ENCODE measurements at regions not wholly inside any gene's neighbourhood (a gene's known extent, or its start where the extent isn't known, plus 50 kb on each side); places are given as distances from the start of the nearest gene placed in this dataset.

DNA sequence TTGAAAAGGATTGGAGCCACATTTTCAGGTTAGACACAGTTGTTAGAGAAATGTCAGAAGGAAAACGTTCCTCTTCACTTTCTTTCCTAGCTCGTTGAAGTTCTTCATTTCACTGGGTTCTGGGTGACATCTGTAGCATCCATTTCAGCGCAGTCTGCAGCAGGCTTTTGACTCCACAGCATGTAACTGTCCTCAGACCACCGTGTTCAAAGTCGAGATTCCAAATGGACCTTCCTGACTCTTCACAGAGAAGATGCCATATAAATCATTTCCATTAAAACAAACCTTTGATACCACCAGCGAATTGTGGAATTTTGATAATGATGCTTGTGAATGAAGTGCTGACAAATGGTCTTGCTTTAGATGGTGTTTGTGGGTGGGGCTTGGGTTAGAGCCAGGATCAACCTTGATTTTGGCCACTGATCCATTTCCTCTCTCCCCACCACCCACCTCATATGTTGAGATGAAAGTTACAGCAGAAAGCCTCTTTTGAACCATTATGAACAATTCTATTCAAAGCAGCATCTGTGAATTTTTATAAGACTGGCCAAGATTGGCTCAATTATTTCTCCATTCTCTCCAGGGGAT lies 185.3 kb upstream of the PREP start:
- intact Hi-C loops (cut with DNase I) = no loop called here

GRCh38 chr6:105587349-105588122 lies 184.7 kb upstream of the PREP start:
- peaks cover 2% of the 10 kb centered on the region for H3K9me3 ChIP-seq (ENCODE audit: control insufficient read depth, low read length)
- ATAC-seq (ENCODE audit: low FRiP score) (no peak), DNase-seq (no peak)
- WGBS, 2 donors = 88% methylated on average over 23 of the region's 23 CpGs
- H3K36me3 ChIP-seq (ENCODE audit: control insufficient read depth in 1 of 2, insufficient read depth in 2 of 2, low read length in 1 of 2) = no peaks in the 10 kb centered on the region
- no peaks in the 10 kb centered on the region for H3K4me1 ChIP-seq (ENCODE audit: control insufficient read depth in 1 of 2, insufficient read depth in 2 of 2, low read length in 2 of 2)
- H3K27ac ChIP-seq (ENCODE audit: low read depth in 1 of 2, low read length in 2 of 2) = no peak overlapping the region
- no peaks in the 10 kb centered on the region for H3K27me3 ChIP-seq (ENCODE audit: control insufficient read depth in 1 of 2, insufficient read depth in 2 of 2, low read length in 1 of 2)
- intact Hi-C loops (cut with DNase I) = no loop called here
- no peak overlapping the region for H3K4me3 ChIP-seq (ENCODE audit: low read length in 2 of 2)

More for the DNA sequence above, 185.3 kb upstream of the PREP start:
- Histone ChIP-seq H3K9me3 (ENCODE audit: control insufficient read depth, low read length) (peaks cover 2% of the 10 kb centered on the region), H3K27ac (ENCODE audit: low read depth in 1 of 2, low read length in 2 of 2) (no peak overlapping the region), H3K4me3 (ENCODE audit: low read length in 2 of 2) (no peak overlapping the region), H3K27me3 (ENCODE audit: control insufficient read depth in 1 of 2, insufficient read depth in 2 of 2, low read length in 1 of 2) (no peaks in the 10 kb centered on the region), H3K36me3 (ENCODE audit: control insufficient read depth in 1 of 2, insufficient read depth in 2 of 2, low read length in 1 of 2) (no peaks in the 10 kb centered on the region), H3K4me1 (ENCODE audit: control insufficient read depth in 1 of 2, insufficient read depth in 2 of 2, low read length in 2 of 2) (no peaks in the 10 kb centered on the region)
- DNase-seq (no peak), ATAC-seq (ENCODE audit: low FRiP score) (no peak)
- WGBS, 2 donors = 50 to 68% methylated on average over 6 of the region's 6 CpGs

- DNase-seq (no peak), ATAC-seq (ENCODE audit: low FRiP score) (no peak)
- H3K4me3 ChIP-seq (ENCODE audit: low read length in 2 of 2) = no peak overlapping the region
- WGBS, 2 donors = 24 to 27% methylated on average over 1 of the region's 1 CpG
- no peaks in the 10 kb centered on the region for H3K27me3 ChIP-seq (ENCODE audit: control insufficient read depth in 1 of 2, insufficient read depth in 2 of 2, low read length in 1 of 2)
- intact Hi-C loops (cut with DNase I) = no loop called here
- H3K36me3 ChIP-seq (ENCODE audit: control insufficient read depth in 1 of 2, insufficient read depth in 2 of 2, low read length in 1 of 2) = no peaks in the 10 kb centered on the region
- H3K27ac ChIP-seq (ENCODE audit: low read depth in 1 of 2, low read length in 2 of 2) = no peak overlapping the region
- no peaks in the 10 kb centered on the region for H3K9me3 ChIP-seq (ENCODE audit: control insufficient read depth, low read length)
- H3K4me1 ChIP-seq (ENCODE audit: control insufficient read depth in 1 of 2, insufficient read depth in 2 of 2, low read length in 2 of 2) = no peaks in the 10 kb centered on the region
Observed at GRCh38 chr6:105578179-105578707, 175.4 kb upstream of the PREP start.

DNA sequence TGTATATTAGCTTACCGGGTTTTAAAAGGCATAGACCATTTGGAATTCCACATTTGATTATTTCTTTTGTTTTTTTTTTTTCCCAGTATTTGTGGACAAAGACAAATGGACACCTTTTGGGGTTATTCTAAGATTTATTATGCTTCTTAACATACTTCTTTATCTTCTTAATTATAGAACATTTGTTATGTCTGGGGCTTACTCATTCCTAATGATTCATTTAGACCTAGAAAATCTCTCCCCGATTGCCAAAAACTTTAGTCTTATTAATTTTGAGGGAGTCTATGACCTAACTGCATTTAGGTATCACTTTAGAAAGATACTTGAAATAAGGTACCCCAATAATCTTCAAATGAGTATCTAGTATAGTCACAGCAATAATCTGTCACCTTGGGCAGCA lies 170.7 kb upstream of the PREP start:
- H3K27ac ChIP-seq (ENCODE audit: low read depth in 1 of 2, low read length in 2 of 2) = no peak overlapping the region

DNA sequence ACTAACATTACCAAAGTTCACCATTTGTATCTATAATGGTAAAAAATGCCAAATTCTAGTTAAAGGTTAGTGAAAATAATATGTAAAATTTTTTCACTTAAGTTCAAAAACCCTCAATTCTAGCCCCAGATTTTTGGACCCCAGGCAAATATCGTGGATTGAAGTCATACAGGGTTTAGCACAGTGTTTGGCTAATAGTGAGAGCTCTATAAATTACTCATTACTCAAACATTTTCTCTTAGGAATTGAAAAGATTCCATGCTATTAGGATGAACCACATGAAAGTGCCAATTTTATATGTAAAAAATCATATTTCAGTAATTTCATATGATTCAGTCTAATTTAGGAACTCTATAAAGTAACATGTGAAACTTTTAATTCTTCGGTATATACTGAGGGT lies 170.3 kb upstream of the PREP start:
- Histone ChIP-seq H3K4me3 (ENCODE audit: low read length in 2 of 2) (no peak overlapping the region), H3K27ac (ENCODE audit: low read depth in 1 of 2, low read length in 2 of 2) (no peak overlapping the region), H3K27me3 (ENCODE audit: control insufficient read depth in 1 of 2, insufficient read depth in 2 of 2, low read length in 1 of 2) (peaks cover 0 to 2% of the 10 kb centered on the region in 2 donors), H3K36me3 (ENCODE audit: control insufficient read depth in 1 of 2, insufficient read depth in 2 of 2, low read length in 1 of 2) (no peaks in the 10 kb centered on the region), H3K9me3 (ENCODE audit: control insufficient read depth, low read length) (no peaks in the 10 kb centered on the region), H3K4me1 (ENCODE audit: control insufficient read depth in 1 of 2, insufficient read depth in 2 of 2, low read length in 2 of 2) (no peaks in the 10 kb centered on the region)
- DNase-seq = no peak
- intact Hi-C loops (cut with DNase I) = no loop called here
- ATAC-seq (ENCODE audit: low FRiP score) = no peak
- 66 to 71% methylated on average over 2 of the region's 2 CpGs for WGBS, 2 donors

More for the DNA sequence above, 170.7 kb upstream of the PREP start:
- DNase-seq (no peak), ATAC-seq (ENCODE audit: low FRiP score) (no peak)
- intact Hi-C loops (cut with DNase I) = no loop called here
- H3K9me3 ChIP-seq (ENCODE audit: control insufficient read depth, low read length) = no peaks in the 10 kb centered on the region
- H3K4me3 ChIP-seq (ENCODE audit: low read length in 2 of 2) = no peak overlapping the region
- WGBS, 2 donors = 67 to 72% methylated on average over 2 of the region's 2 CpGs
- H3K4me1 ChIP-seq (ENCODE audit: control insufficient read depth in 1 of 2, insufficient read depth in 2 of 2, low read length in 2 of 2) = no peaks in the 10 kb centered on the region
- H3K27me3 ChIP-seq (ENCODE audit: control insufficient read depth in 1 of 2, insufficient read depth in 2 of 2, low read length in 1 of 2) = peaks cover 0 to 2% of the 10 kb centered on the region in 2 donors
- H3K36me3 ChIP-seq (ENCODE audit: control insufficient read depth in 1 of 2, insufficient read depth in 2 of 2, low read length in 1 of 2) = no peaks in the 10 kb centered on the region

DNA sequence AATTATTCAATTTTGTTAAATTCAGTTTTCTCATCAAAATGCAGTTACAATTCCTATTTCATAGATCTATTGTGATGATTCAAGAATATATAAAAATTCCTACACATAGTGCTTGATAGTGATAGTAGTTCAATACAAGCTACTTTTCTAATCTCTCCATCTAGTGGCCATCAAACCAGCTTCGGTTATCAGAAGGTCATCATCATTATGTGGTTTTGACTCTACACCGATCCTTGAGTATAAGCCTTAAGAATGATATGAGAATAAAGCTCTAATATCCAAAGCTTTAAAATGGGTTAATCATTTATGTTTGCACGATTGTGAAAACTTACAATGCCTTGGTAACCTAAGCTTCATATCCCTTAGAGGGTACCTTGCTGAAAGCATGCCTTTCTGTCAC lies 167.5 kb upstream of the PREP start:
- Histone ChIP-seq H3K4me1 (ENCODE audit: control insufficient read depth in 1 of 2, insufficient read depth in 2 of 2, low read length in 2 of 2) (no peaks in the 10 kb centered on the region), H3K36me3 (ENCODE audit: control insufficient read depth in 1 of 2, insufficient read depth in 2 of 2, low read length in 1 of 2) (no peaks in the 10 kb centered on the region), H3K27me3 (ENCODE audit: control insufficient read depth in 1 of 2, insufficient read depth in 2 of 2, low read length in 1 of 2) (peaks cover 0 to 2% of the 10 kb centered on the region in 2 donors), H3K4me3 (ENCODE audit: low read length in 2 of 2) (no peak overlapping the region), H3K27ac (ENCODE audit: low read depth in 1 of 2, low read length in 2 of 2) (no peak overlapping the region), H3K9me3 (ENCODE audit: control insufficient read depth, low read length) (no peaks in the 10 kb centered on the region)
- WGBS, 2 donors = 92 to 94% methylated on average over 3 of the region's 3 CpGs
- ATAC-seq (ENCODE audit: low FRiP score) (no peak), DNase-seq (no peak)
- intact Hi-C loops (cut with DNase I) = no loop called here

DNA sequence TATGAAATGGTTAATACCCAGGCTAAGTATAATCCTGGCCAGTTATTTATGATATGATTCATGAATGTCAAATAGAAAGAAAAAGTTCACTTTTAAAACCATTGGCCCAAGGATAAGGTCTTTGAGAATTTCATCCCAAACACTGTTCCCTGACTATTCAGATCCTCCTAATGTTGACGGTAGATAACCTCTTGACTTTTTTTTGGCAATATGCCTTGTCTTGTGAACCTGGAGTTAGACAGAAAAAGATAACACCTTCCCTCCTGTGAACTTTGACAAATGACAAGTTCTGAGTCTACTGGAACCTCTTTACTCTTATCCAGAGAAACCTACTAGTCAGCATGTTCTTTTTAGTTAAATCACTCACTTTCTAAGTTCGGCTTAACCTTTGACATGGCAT lies 166.8 kb upstream of the PREP start:
- Histone ChIP-seq H3K4me1 (ENCODE audit: control insufficient read depth in 1 of 2, insufficient read depth in 2 of 2, low read length in 2 of 2) (no peaks in the 10 kb centered on the region), H3K27me3 (ENCODE audit: control insufficient read depth in 1 of 2, insufficient read depth in 2 of 2, low read length in 1 of 2) (peaks cover 0 to 2% of the 10 kb centered on the region in 2 donors), H3K27ac (ENCODE audit: low read depth in 1 of 2, low read length in 2 of 2) (no peak overlapping the region), H3K4me3 (ENCODE audit: low read length in 2 of 2) (no peak overlapping the region), H3K9me3 (ENCODE audit: control insufficient read depth, low read length) (no peaks in the 10 kb centered on the region), H3K36me3 (ENCODE audit: control insufficient read depth in 1 of 2, insufficient read depth in 2 of 2, low read length in 1 of 2) (no peaks in the 10 kb centered on the region)
- DNase-seq (no peak), ATAC-seq (ENCODE audit: low FRiP score) (no peak)
- intact Hi-C loops (cut with DNase I) = no loop called here
- 65 to 67% methylated on average over 2 of the region's 2 CpGs for WGBS, 2 donors

DNA sequence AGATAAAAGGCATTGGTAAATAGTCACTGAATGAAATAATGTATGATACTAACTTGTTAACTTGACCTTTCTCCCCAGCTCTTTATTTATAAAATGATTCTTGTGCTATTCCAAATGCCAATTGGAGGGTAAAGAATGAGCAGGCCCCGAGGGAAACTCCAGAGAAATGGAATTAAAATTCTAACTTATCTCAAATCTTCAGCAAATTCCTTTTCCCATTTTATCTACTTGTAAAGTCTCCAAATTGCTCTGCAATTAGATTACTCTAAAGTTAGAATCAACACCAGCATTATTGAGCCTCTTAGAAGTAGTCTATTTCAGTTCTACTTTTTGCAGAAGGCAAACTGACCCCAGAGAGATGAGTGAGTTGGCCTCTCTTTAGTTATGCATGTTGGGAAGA lies 165.9 kb upstream of the PREP start:
- WGBS, 2 donors = 8 to 20% methylated on average over 1 of the region's 1 CpG
- Histone ChIP-seq H3K9me3 (ENCODE audit: control insufficient read depth, low read length) (no peaks in the 10 kb centered on the region), H3K27me3 (ENCODE audit: control insufficient read depth in 1 of 2, insufficient read depth in 2 of 2, low read length in 1 of 2) (peaks cover 0 to 2% of the 10 kb centered on the region in 2 donors), H3K4me3 (ENCODE audit: low read length in 2 of 2) (no peak overlapping the region), H3K36me3 (ENCODE audit: control insufficient read depth in 1 of 2, insufficient read depth in 2 of 2, low read length in 1 of 2) (no peaks in the 10 kb centered on the region), H3K27ac (ENCODE audit: low read depth in 1 of 2, low read length in 2 of 2) (no peak overlapping the region), H3K4me1 (ENCODE audit: control insufficient read depth in 1 of 2, insufficient read depth in 2 of 2, low read length in 2 of 2) (no peaks in the 10 kb centered on the region)
- ATAC-seq (ENCODE audit: low FRiP score) (no peak), DNase-seq (no peak)
- intact Hi-C loops (cut with DNase I) = no loop called here

- no peak for ATAC-seq (ENCODE audit: low FRiP score)
- 24 to 36% methylated on average over 2 of the region's 2 CpGs for WGBS, 2 donors
- Histone ChIP-seq H3K9me3 (ENCODE audit: control insufficient read depth, low read length) (no peaks in the 10 kb centered on the region), H3K4me3 (ENCODE audit: low read length in 2 of 2) (no peak overlapping the region), H3K36me3 (ENCODE audit: control insufficient read depth in 1 of 2, insufficient read depth in 2 of 2, low read length in 1 of 2) (no peaks in the 10 kb centered on the region), H3K27ac (ENCODE audit: low read depth in 1 of 2, low read length in 2 of 2) (no peak overlapping the region), H3K4me1 (ENCODE audit: control insufficient read depth in 1 of 2, insufficient read depth in 2 of 2, low read length in 2 of 2) (no peaks in the 10 kb centered on the region), H3K27me3 (ENCODE audit: control insufficient read depth in 1 of 2, insufficient read depth in 2 of 2, low read length in 1 of 2) (peaks cover 0 to 2% of the 10 kb centered on the region in 2 donors)
- no peak for DNase-seq
- intact Hi-C loops (cut with DNase I) = no loop called here
Observed at GRCh38 chr6:105568142-105568541, 165.3 kb upstream of the PREP start.

All from aorta (tissue), 5 donors.